K562 (cell line): ENCODE measurements at regions not wholly inside any gene's neighbourhood (a gene's known extent, or its start where the extent isn't known, plus 50 kb on each side); places are given as distances from the start of the nearest gene placed in this dataset.

ENCODE experiments used
- ATAC-seq: fragments of 200-7000 bp; cut with Tn5 transposase; 3 replicates; pipeline ENCODE4 v1.9.1; 2020; ENCODE audit warnings: moderate library complexity
- BruUV-seq: library from RNA; stranded (reverse); fragments of 400-500 nt; replicated peaks from 2 replicates; lab custom pipeline; 2021; lab: Mats Ljungman, UMichigan
- CTCF ChIA-PET: fragments of 300-600 bp; formaldehyde crosslinking; extraction: SDS; loops from one replicate; lab custom pipeline; 2021; ENCODE audit warnings: low intra/inter-chr PET ratio; lab: Yijun Ruan, JAX
- POLR2A ChIA-PET: fragments of 300-600, 350-650 bp; sonication (Branson Sonifier 250); formaldehyde crosslinking; extraction: SDS; loops from one replicate; lab custom pipeline; 2021; ENCODE audit warnings: antibody characterized with exemption, inconsistent platforms; lab: Yijun Ruan, JAX
- DNase-seq, 4 experiments: peaks; one replicate each; pipeline versions ENCODE4 v3.0.0 to v3.0.0-alpha.2; 2011 to 2018; ENCODE audit warnings: low spot score in 3 of 4, mixed read lengths in 3 of 4; ENCODE audit errors: extremely low read depth in 1 of 4
- FAIRE-seq: peaks from 2 replicates; lab custom pipeline; 2011; peaks lifted over from hg19 to GRCh38; lab: Jason Lieb, UNC
- H2AFZ ChIP-seq: 2 replicates; pipeline ENCODE4 v1.6.0; 2011; ENCODE audit warnings: low read depth, low read length, control low read depth, inconsistent platforms
- H3K27ac ChIP-seq: fragments of 200-600 bp; 3 replicates; pipeline ENCODE4 v1.8.0; 2011; ENCODE audit warnings: low read depth, mild to moderate bottlenecking, control low read depth, inconsistent platforms, low read length, moderate library complexity, mixed read lengths; ENCODE audit errors: extremely low read depth
- H3K27me3 ChIP-seq, 2 experiments: fragments of 300-600 bp in 1 of 2; 2 replicates in 1 of 2; 3 replicates in 1 of 2; pipeline versions ENCODE4 v1.6.0 to v1.8.0; 2011; ENCODE audit warnings: inconsistent platforms in 2 of 2, low read length in 2 of 2, mild to moderate bottlenecking in 1 of 2, mixed read lengths in 1 of 2, moderate library complexity in 1 of 2; ENCODE audit not compliant: control insufficient read depth in 2 of 2, insufficient read depth in 2 of 2
- H3K36me3 ChIP-seq: fragments of 300-600 bp; 3 replicates; pipeline ENCODE4 v1.8.0; 2011; ENCODE audit warnings: mild to moderate bottlenecking, low read length, inconsistent platforms; ENCODE audit not compliant: control insufficient read depth, insufficient read depth
- H3K4me1 ChIP-seq, 2 experiments: fragments of 200-600 bp in 1 of 2; replicated peaks in 1 of 2; 2 replicates in 1 of 2; 3 replicates in 1 of 2; pipeline versions ENCODE4 v1.5.1 to v1.8.0; 2011; ENCODE audit warnings: inconsistent platforms in 2 of 2, low read length in 2 of 2, mild to moderate bottlenecking in 1 of 2, mixed read lengths in 1 of 2, moderate library complexity in 1 of 2; ENCODE audit not compliant: control insufficient read depth in 2 of 2, insufficient read depth in 2 of 2
- H3K4me2 ChIP-seq: 2 replicates; pipeline ENCODE4 v1.6.1; 2011; ENCODE audit warnings: low read length, control low read depth, inconsistent platforms, mixed read lengths; ENCODE audit not compliant: insufficient read depth
- H3K4me3 ChIP-seq: fragments of 200-600 bp; sonication (generic), shearing (Covaris generic); 2 replicates; pipeline ENCODE4 v1.5.1; 2016; ENCODE audit warnings: control low read depth, inconsistent platforms
- H3K79me2 ChIP-seq: fragments of 200-600 bp; 3 replicates; pipeline ENCODE4 v1.8.0; 2011; ENCODE audit warnings: low read length, inconsistent platforms; ENCODE audit not compliant: control insufficient read depth, insufficient read depth
- H3K9ac ChIP-seq, 2 experiments: 2 replicates each; pipeline versions ENCODE4 v1.6.0 to v1.6.1; 2011; ENCODE audit warnings: low read depth in 2 of 2, low read length in 2 of 2, control low read depth in 1 of 2, inconsistent platforms in 1 of 2, mild to moderate bottlenecking in 1 of 2, mixed read lengths in 1 of 2; ENCODE audit not compliant: insufficient read depth in 1 of 2
- H3K9me1 ChIP-seq: one replicate; pipeline ENCODE4 v1.6.0; 2011; ENCODE audit warnings: inconsistent platforms, mild to moderate bottlenecking, low read length, moderate library complexity; ENCODE audit not compliant: control insufficient read depth, insufficient read depth
- H3K9me3 ChIP-seq: replicated peaks from 2 replicates; pipeline ENCODE4 v1.5.1; 2011; ENCODE audit warnings: low read depth, low read length, inconsistent platforms; ENCODE audit not compliant: control insufficient read depth, insufficient read depth
- H4K20me1 ChIP-seq: replicated peaks from 2 replicates; pipeline ENCODE4 v1.6.1; 2011; ENCODE audit warnings: low read length, inconsistent platforms, mixed read lengths; ENCODE audit not compliant: control insufficient read depth, insufficient read depth
- ARID2 ChIP-seq: fragments of 450-650 bp; IDR thresholded peaks from 2 replicates; pipeline ENCODE4 v1.6.1; 2017; ENCODE audit warnings: antibody characterized with exemption, mild to moderate bottlenecking
- BRCA1 ChIP-seq, 2 experiments: fragments of 450-650 bp in 1 of 2; sonication (generic) in 1 of 2; formaldehyde crosslinking in 1 of 2; IDR thresholded peaks; 2 replicates each; pipeline versions ENCODE4 v1.5.0 to v1.6.1; 2017 to 2020; ENCODE audit warnings: mild to moderate bottlenecking in 1 of 2, missing genetic modification reagents in 1 of 2
- ETV6 ChIP-seq, 3 experiments: fragments of 150-350 bp in 1 of 3; sonication (generic) in 1 of 3; formaldehyde crosslinking in 1 of 3; IDR thresholded peaks; 2 replicates each; pipeline versions ENCODE4 v1.6.1 to v1.8.0; 2014 to 2022; ENCODE audit warnings: borderline replicate concordance in 2 of 3, low read depth in 2 of 3, antibody characterized with exemption in 1 of 3, low read length in 1 of 3, mild to moderate bottlenecking in 1 of 3, missing genetic modification reagents in 1 of 3
- GTF2F1 ChIP-seq: IDR thresholded peaks from 2 replicates; pipeline ENCODE4 v1.6.1; 2011; ENCODE audit warnings: low read depth, low read length, improper control_type of control experiment
- HNRNPH1 ChIP-seq: fragments of 200-400 bp; formaldehyde crosslinking; optimal IDR thresholded peaks from 2 replicates; pipeline ENCODE3; 2017; ENCODE audit warnings: low read depth, mild to moderate bottlenecking, low read length, moderate library complexity
- NFIC ChIP-seq: fragments of 450-650 bp; IDR thresholded peaks from 2 replicates; pipeline ENCODE4 v1.6.1; 2017; ENCODE audit warnings: mild to moderate bottlenecking, inconsistent platforms
- POLR2B ChIP-seq: fragments of 450-650 bp; IDR thresholded peaks from 2 replicates; pipeline ENCODE4 v1.6.1; 2018; ENCODE audit warnings: low read depth; ENCODE audit not compliant: partially characterized antibody
- RHOXF2B ChIP-seq: fragments of 250-450 bp; sonication (Bioruptor Pico); conservative IDR thresholded peaks from 2 replicates; pipeline ENCODE4 v1.5.1; 2021
- TAF7 ChIP-seq: fragments of 450-650 bp; IDR thresholded peaks from 2 replicates; pipeline ENCODE4 v1.6.1; 2016; ENCODE audit warnings: missing genetic modification characterization, missing compliant biosample characterization
- TCF7L2 ChIP-seq: fragments of 150-350 bp; IDR thresholded peaks from 2 replicates; pipeline ENCODE4 v1.6.1; 2016; ENCODE audit warnings: low read depth, mild to moderate bottlenecking, low read length, moderate library complexity
- ZC3H4 ChIP-seq: sonication (generic); formaldehyde crosslinking; IDR thresholded peaks from 2 replicates; pipeline ENCODE4 v1.9.0; 2021; ENCODE audit warnings: missing genetic modification reagents, borderline replicate concordance
- ZKSCAN3 ChIP-seq: fragments of 250-450 bp; sonication (Bioruptor Pico); IDR thresholded peaks from 2 replicates; pipeline ENCODE4 v1.4.0; 2020
- ZNF277 ChIP-seq: fragments of 250-450 bp; sonication (Bioruptor Pico); IDR thresholded peaks from 2 replicates; pipeline ENCODE4 v1.8.0; 2022; ENCODE audit warnings: inconsistent platforms, mild to moderate bottlenecking, moderate library complexity, borderline replicate concordance
- ZNF644 ChIP-seq: fragments of 200-800 bp; sonication (Bioruptor generic); IDR thresholded peaks from 2 replicates; pipeline ENCODE4 v1.6.1; 2016; ENCODE audit warnings: low read depth, missing genetic modification characterization, missing compliant biosample characterization
- ZNF707 ChIP-seq: fragments of 250-450 bp; sonication (Bioruptor Pico); conservative IDR thresholded peaks from 2 replicates; pipeline ENCODE4 v1.8.0; 2022; ENCODE audit warnings: inconsistent platforms, mild to moderate bottlenecking, moderate library complexity
- ZNF75A ChIP-seq: fragments of 450-650 bp; formaldehyde crosslinking; IDR thresholded peaks from 2 replicates; pipeline ENCODE4 v1.4.0; 2020; ENCODE audit warnings: mild to moderate bottlenecking
- WGBS: fragments of 100-300 bp; shearing (Covaris generic); methylation state at CpG from one replicate; pipeline ENCODE4 v1.1.6; 2016; ENCODE audit warnings: low coverage, mixed read lengths; ENCODE audit not compliant: insufficient coverage; ENCODE audit errors: missing lambda C conversion rate; 5-methylcytosine and 5-hydroxymethylcytosine counted together
- in situ Hi-C: fragments of 300-500 bp; cut with MboI; formaldehyde crosslinking; loops from 4 replicates; pipeline ENCODE4 v1.15.0; 2018; ENCODE audit warnings: inconsistent platforms, mixed read lengths
- intact Hi-C: fragments of 100-400 bp; cut with micrococcal nuclease; formaldehyde crosslinking; loops from 2 replicates; pipeline ENCODE4 v1.14.2; 2022
- TF ChIP-seq, protein P1 (sequence below): IDR thresholded peaks from 2 replicates; pipeline ENCODE4 v1.6.1; 2011; ENCODE audit not compliant: insufficient read length; ENCODE audit errors: extremely low read depth

DNA sequence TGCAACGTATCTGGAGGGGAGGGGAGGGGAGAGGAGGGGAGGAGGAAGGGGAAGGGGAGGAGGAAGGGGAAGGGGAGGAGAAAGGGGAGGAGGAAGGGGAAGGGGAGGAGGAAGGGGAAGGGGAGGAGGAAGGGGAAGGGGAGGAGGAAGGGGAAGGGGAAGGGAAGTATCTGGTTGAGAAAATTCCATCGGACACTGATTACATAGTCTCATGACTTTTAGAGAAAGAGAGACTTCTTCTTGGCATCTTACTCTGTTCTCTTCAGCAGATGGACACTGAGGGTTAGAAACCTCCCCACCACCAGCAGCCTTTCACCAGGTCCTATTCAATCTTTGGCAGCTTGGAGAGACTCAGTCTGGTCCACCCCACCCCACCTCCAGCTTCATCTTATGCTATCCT lies 296.3 kb downstream of the TNS1 start:
- H3K4me3 ChIP-seq = no peak overlapping the region
- H3K9me3 ChIP-seq = no peaks in the 10 kb centered on the region
- 0% methylated on average over 1 of the region's 2 CpGs for WGBS
- ATAC-seq (no peak), FAIRE-seq (no peak), DNase-seq (no peak)
- CTCF ChIA-PET = no interaction called here
- no peaks in the 10 kb centered on the region for H3K9me1 ChIP-seq
- H3K36me3 ChIP-seq = no peaks in the 10 kb centered on the region
- H3K4me2 ChIP-seq = no peak overlapping the region
- H3K9ac ChIP-seq = no peak overlapping the region
- TF ChIP-seq ZNF707 (CRISPR knock-in tag) (no peak), ZNF644 (tag) (no peak), TAF7 (tag) (no peak), ARID2 (no peak), ZNF277 (CRISPR knock-in tag) (no peak), POLR2B (no peak), TCF7L2 (no peak), ZC3H4 (CRISPR knock-in tag) (no peak), HNRNPH1 (no peak), GTF2F1 (no peak), ZKSCAN3 (CRISPR knock-in tag) (no peak), BRCA1 (IDR thresholded peaks at IDR 0.05) (no peak), BRCA1 (CRISPR knock-in tag; IDR thresholded peaks at IDR 0.05) (no peak), RHOXF2B (CRISPR knock-in tag) (no peak), NFIC (no peak), ZNF75A (CRISPR knock-in tag) (no peak), ETV6 (IDR thresholded peaks at IDR 0.05; ENCODE audit: borderline replicate concordance in 1 of 2, low read depth in 2 of 2, low read length in 1 of 2) (no peak), ETV6 (CRISPR knock-in tag; IDR thresholded peaks at IDR 0.05; ENCODE audit: borderline replicate concordance) (no peak)
- TF ChIP-seq, protein P1, sequence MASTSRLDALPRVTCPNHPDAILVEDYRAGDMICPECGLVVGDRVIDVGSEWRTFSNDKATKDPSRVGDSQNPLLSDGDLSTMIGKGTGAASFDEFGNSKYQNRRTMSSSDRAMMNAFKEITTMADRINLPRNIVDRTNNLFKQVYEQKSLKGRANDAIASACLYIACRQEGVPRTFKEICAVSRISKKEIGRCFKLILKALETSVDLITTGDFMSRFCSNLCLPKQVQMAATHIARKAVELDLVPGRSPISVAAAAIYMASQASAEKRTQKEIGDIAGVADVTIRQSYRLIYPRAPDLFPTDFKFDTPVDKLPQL = no peak
- H4K20me1 ChIP-seq = no peaks in the 10 kb centered on the region
- H3K27ac ChIP-seq = no peak overlapping the region
- in situ Hi-C loops (loop anchor here (25.0 kb wide), 1 partner anchor 1019 kb away; the partner anchor contains the start of gene IGFBP5), intact Hi-C loops (no loop called here)
- BruUV-seq = no TSS peak
- no peaks in the 10 kb centered on the region for H3K4me1 ChIP-seq
- POLR2A ChIA-PET = no interaction called here
- H3K79me2 ChIP-seq = no peaks in the 10 kb centered on the region
- H2AFZ ChIP-seq = no peak overlapping the region
- peaks cover 0 to 4% of the 10 kb centered on the region in 2 experiments; a peak in 2 of 5 replicates for H3K27me3 ChIP-seq
